ENCODE measurements at regions not wholly inside any gene's neighbourhood (a gene's known extent, or its start where the extent isn't known, plus 50 kb on each side); places are given as distances from the start of the nearest gene placed in this dataset.

DNA sequence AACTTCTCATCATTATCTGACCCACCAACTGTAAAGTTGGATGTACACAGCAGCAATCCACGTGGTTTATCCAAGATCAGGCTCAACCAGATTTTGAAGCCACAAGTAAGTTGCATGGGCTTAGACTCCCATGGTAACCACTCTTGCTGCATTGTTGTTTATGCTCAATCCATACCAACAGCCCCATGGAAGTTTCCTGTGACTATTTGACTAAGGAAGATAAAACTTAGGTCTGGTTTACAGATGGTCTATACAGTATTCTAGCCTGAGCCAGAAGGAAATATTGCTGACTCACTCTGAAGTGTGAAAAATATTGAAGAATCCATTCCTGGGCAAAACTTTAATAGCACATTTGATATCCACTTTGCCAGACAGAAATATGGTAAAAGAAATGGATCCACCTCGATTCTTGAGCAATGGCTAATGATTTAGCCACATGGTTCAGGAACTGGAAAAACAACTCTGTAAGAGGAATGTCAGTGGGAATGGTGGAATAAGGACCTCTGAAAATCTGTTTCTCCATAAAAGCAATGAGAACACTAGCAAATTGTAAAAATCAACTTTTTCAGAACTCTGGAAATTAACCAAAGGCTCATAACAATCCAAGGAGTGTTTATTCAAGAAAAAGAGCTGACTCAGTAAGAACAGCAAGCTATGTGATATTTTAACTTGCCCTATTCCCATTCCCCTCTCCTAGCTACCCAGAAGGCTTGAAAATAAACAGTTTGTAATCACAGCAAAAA lies 162.9 kb upstream of the STT3B start:
- peak in 1 of 2 experiments; percentile 59 for DNase-seq
- Histone ChIP-seq H3K36me3 (ENCODE audit: low read depth) (no peaks in the 10 kb centered on the region), H4K20me1 (ENCODE audit: insufficient read depth) (no peaks in the 10 kb centered on the region), H3F3A (ENCODE audit: insufficient read depth, low read depth) (peaks cover 4% of the 10 kb centered on the region; the same call in 1 of the 2 replicates), H3K4me3 (no peak overlapping the region), H3K9me3 (ENCODE audit: insufficient read depth, low read depth) (no peaks in the 10 kb centered on the region), H3K27ac (peak overlapping the region; percentile 47), H3K4me1 (replicated peaks; ENCODE audit: insufficient read depth) (peaks cover 16% of the 10 kb centered on the region), H3K9me2 (ENCODE audit: insufficient read depth) (no peaks in the 10 kb centered on the region), H3K79me2 (ENCODE audit: low read depth) (no peaks in the 10 kb centered on the region), H3K4me2 (0 out of 2 replicates have a peak overlapping the region, but pooled peaks have one; percentile 19), H3K27me3 (ENCODE audit: insufficient read depth, low read depth) (no peaks in the 10 kb centered on the region), H2AFZ (no peak overlapping the region; the same call in 1 of the 2 replicates)
- ChIA-PET POLR2A (ENCODE audit: unreplicated experiment) (no interaction called here), CTCF (no interaction called here)
- no peak for TF ChIP-seq EZH2 (IDR thresholded peaks at IDR 0.05; ENCODE audit: low read depth)
- TF ChIP-seq, protein P1, sequence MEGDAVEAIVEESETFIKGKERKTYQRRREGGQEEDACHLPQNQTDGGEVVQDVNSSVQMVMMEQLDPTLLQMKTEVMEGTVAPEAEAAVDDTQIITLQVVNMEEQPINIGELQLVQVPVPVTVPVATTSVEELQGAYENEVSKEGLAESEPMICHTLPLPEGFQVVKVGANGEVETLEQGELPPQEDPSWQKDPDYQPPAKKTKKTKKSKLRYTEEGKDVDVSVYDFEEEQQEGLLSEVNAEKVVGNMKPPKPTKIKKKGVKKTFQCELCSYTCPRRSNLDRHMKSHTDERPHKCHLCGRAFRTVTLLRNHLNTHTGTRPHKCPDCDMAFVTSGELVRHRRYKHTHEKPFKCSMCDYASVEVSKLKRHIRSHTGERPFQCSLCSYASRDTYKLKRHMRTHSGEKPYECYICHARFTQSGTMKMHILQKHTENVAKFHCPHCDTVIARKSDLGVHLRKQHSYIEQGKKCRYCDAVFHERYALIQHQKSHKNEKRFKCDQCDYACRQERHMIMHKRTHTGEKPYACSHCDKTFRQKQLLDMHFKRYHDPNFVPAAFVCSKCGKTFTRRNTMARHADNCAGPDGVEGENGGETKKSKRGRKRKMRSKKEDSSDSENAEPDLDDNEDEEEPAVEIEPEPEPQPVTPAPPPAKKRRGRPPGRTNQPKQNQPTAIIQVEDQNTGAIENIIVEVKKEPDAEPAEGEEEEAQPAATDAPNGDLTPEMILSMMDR (conservative IDR thresholded peaks at IDR 0.05): no peak
- intact Hi-C loops (cut with micrococcal nuclease; ENCODE audit: unreplicated experiment): no loop called here
- no TSS peak for BruUV-seq (replicated peaks)

GRCh38 chr3:31370380-31370666 lies 162.4 kb upstream of the STT3B start:
- ChIA-PET CTCF (no interaction called here), POLR2A (ENCODE audit: unreplicated experiment) (no interaction called here)
- Histone ChIP-seq H3K79me2 (ENCODE audit: low read depth) (no peaks in the 10 kb centered on the region), H3K9me3 (ENCODE audit: insufficient read depth, low read depth) (no peaks in the 10 kb centered on the region), H3K9me2 (ENCODE audit: insufficient read depth) (no peaks in the 10 kb centered on the region), H2AFZ (no peak overlapping the region), H3K27ac (peak overlapping the region; percentile 47), H4K20me1 (ENCODE audit: insufficient read depth) (no peaks in the 10 kb centered on the region), H3K4me1 (replicated peaks; ENCODE audit: insufficient read depth) (peaks cover 16% of the 10 kb centered on the region), H3K4me2 (0 out of 2 replicates have a peak overlapping the region, but pooled peaks have one; percentile 19), H3K27me3 (ENCODE audit: insufficient read depth, low read depth) (no peaks in the 10 kb centered on the region), H3K4me3 (no peak overlapping the region), H3K36me3 (ENCODE audit: low read depth) (no peaks in the 10 kb centered on the region), H3F3A (ENCODE audit: insufficient read depth, low read depth) (peaks cover 4% of the 10 kb centered on the region; the same call in 1 of the 2 replicates)
- BruUV-seq (replicated peaks): no TSS peak
- DNase-seq: no peak
- intact Hi-C loops (cut with micrococcal nuclease; ENCODE audit: unreplicated experiment): no loop called here
- TF ChIP-seq EZH2 (IDR thresholded peaks at IDR 0.05; ENCODE audit: low read depth): no peak
- TF ChIP-seq, protein P1 (conservative IDR thresholded peaks at IDR 0.05): no peak

DNA sequence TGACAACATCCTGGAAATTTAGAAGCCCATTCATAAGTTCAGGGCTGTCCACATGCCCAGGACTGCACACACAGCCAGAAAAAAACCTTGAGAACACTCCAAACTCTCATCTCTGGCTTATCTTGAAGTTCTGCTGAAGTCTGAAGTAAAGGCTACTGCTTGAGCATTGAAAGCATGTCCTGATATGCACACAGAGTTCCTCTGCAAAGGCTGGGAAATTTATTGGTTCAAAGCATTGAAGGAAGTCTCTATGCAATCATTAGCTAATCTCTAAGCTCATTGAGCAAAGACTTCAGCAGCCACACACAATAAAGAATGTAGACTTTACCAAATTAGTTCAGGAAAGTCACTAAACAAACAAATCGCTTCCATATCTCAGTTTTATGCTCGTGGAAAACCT lies 162.0 kb upstream of the STT3B start:
- H4K20me1 ChIP-seq (ENCODE audit: insufficient read depth): no peaks in the 10 kb centered on the region
- peak overlapping the region; percentile 47 for H3K27ac ChIP-seq
- H3K9me2 ChIP-seq (ENCODE audit: insufficient read depth): no peaks in the 10 kb centered on the region
- intact Hi-C loops (cut with micrococcal nuclease; ENCODE audit: unreplicated experiment): no loop called here
- H3F3A ChIP-seq (ENCODE audit: insufficient read depth, low read depth): peaks cover 4% of the 10 kb centered on the region; the same call in 1 of the 2 replicates
- H3K4me1 ChIP-seq (replicated peaks; ENCODE audit: insufficient read depth): peaks cover 16% of the 10 kb centered on the region
- no peaks in the 10 kb centered on the region for H3K27me3 ChIP-seq (ENCODE audit: insufficient read depth, low read depth)
- no peak overlapping the region for H2AFZ ChIP-seq
- H3K9me3 ChIP-seq (ENCODE audit: insufficient read depth, low read depth): no peaks in the 10 kb centered on the region
- H3K36me3 ChIP-seq (ENCODE audit: low read depth): no peaks in the 10 kb centered on the region
- BruUV-seq (replicated peaks): no TSS peak
- no peak for TF ChIP-seq EZH2 (IDR thresholded peaks at IDR 0.05; ENCODE audit: low read depth)
- TF ChIP-seq, protein P1 (conservative IDR thresholded peaks at IDR 0.05): no peak
- ChIA-PET POLR2A (ENCODE audit: unreplicated experiment) (interaction anchor here (0.5 kb wide), 1 partner anchor 15 kb away, joined by 6 read pairs; no protein-coding TSS in a partner anchor), CTCF (no interaction called here)
- no peak overlapping the region for H3K4me2 ChIP-seq
- no peak overlapping the region for H3K4me3 ChIP-seq
- peak in 1 of 2 experiments; percentile 77 for DNase-seq
- H3K79me2 ChIP-seq (ENCODE audit: low read depth): no peaks in the 10 kb centered on the region
